Heart left ventricle (tissue), 16 donors: ENCODE measurements at regions not wholly inside any gene's neighbourhood (a gene's known extent, or its start where the extent isn't known, plus 50 kb on each side); places are given as distances from the start of the nearest gene placed in this dataset.

Source experiments
- ATAC-seq, 4 donors: fragments of 200-7000 bp; cut with Tn5 transposase; one replicate each; pipeline ENCODE4 v1.9.1; 2020 to 2022; ENCODE audit warnings: moderate library complexity in 4 of 4, mild to moderate bottlenecking in 3 of 4, moderate number of reproducible peaks in 1 of 4
- DNase-seq, 5 donors: peaks; one replicate each; pipeline ENCODE4 v3.0.0-alpha.2; 2020
- H3K27ac ChIP-seq, 12 donors: fragments of 200-600 bp; sonication (generic) in 4 of 12; one replicate each; pipeline versions ENCODE4 v1.5.0 to v1.8.0; 2016 to 2022; ENCODE audit warnings: mild to moderate bottlenecking in 2 of 12
- H3K27me3 ChIP-seq, 9 donors: fragments of 200-600 bp; sonication (generic) in 2 of 9; one replicate each; pipeline versions ENCODE4 v1.5.1 to v1.8.0; 2016 to 2022; ENCODE audit warnings: mild to moderate bottlenecking in 3 of 9
- H3K36me3 ChIP-seq, 9 donors: fragments of 200-600 bp; sonication (generic) in 2 of 9; one replicate each; pipeline versions ENCODE4 v1.5.0 to v1.8.0; 2018 to 2022; ENCODE audit warnings: mild to moderate bottlenecking in 2 of 9
- H3K4me1 ChIP-seq, 12 donors: fragments of 200-600 bp; sonication (generic) in 4 of 12; one replicate each; pipeline versions ENCODE4 v1.5.0 to v1.8.0; 2016 to 2022; ENCODE audit warnings: mild to moderate bottlenecking in 3 of 12
- H3K4me3 ChIP-seq, 12 donors: fragments of 200-600 bp; sonication (generic) in 4 of 12; one replicate each; pipeline versions ENCODE4 v1.5.0 to v1.8.0; 2017 to 2022; ENCODE audit warnings: mild to moderate bottlenecking in 9 of 12, moderate library complexity in 4 of 12
- H3K9me3 ChIP-seq, 12 donors: fragments of 200-600 bp; sonication (generic) in 4 of 12; one replicate each; pipeline versions ENCODE4 v1.5.0 to v1.8.0; 2016 to 2022; ENCODE audit warnings: mild to moderate bottlenecking in 1 of 12
- CTCF ChIP-seq, 12 donors: fragments of 200-600 bp; sonication (generic) in 4 of 12; IDR thresholded peaks; one replicate each; pipeline versions ENCODE4 v1.5.0 to v1.8.0; 2018 to 2022; ENCODE audit warnings: antibody characterized with exemption in 12 of 12, mild to moderate bottlenecking in 5 of 12
- POLR2A ChIP-seq, 2 donors: fragments of 450-650 bp; IDR thresholded peaks; one replicate each; pipeline ENCODE4 v1.6.1; 2017; ENCODE audit warnings: antibody characterized with exemption in 2 of 2, mild to moderate bottlenecking in 2 of 2, moderate library complexity in 2 of 2
- WGBS, 4 donors: extraction: QIAGEN DNeasy Blood & Tissue Kit in 2 of 4; methylation state at CpG; one replicate each; pipeline versions ENCODE4 v1.1.5 to v1.1.7; 2013 to 2018; 5-methylcytosine and 5-hydroxymethylcytosine counted together
- intact Hi-C, 10 donors: fragments of 100-400 bp; cut with DNase I; formaldehyde crosslinking; loops; one replicate each; pipeline versions ENCODE4 v1.11.1 to v1.14.2; 2022
- donor health status: ischemic (EF 13 %, LVEDD 7.1; RV severe dilation, severe dysfunction).
- donor health status: healthy with polysubstance abuse.
- donor health status: DM: no; HTN: yes; CAD: no.
- donor health status: DM: no; HTN: no; CAD: no.
- donor health status: ischemic (EF 25% LVEDD 6.9; RV normal size, moderate dysfunction).
- donor health status: ischemic (EF 25% LVEDD 5.7; RV mildly dilated, moderate dysfunction).
- donor health status: healthy.
- donor health status: DM: yes; HTN: yes; CAD: no.
- donor health status: ischemic (EF 35%, LVEDD 5.7; RV mildly dilated, moderate dysfunction).
- donor health status: nonischemic (EF 11% LVEDD 7.7; RV severe dilation, severe dysfunction).
- donor health status: DM: yes; HTN: yes; CAD: no.
- donor health status: PGD.
- donor health status: ischemic (EF 29% LVEDD 5.4; RV normal size, mild dysfunction).
- donor health status: nonischemic (EF 23%, LVEDD 6.1; RV moderate dilation, normal function).

GRCh38 chr5:41650131-41650530 is 139.7 kb upstream of the PLCXD3 start:
- H3K27ac ChIP-seq, result peak overlapping the region in 1 of 12 donors; percentile 19
- DNase-seq (peak in 1 of 5 donors; percentile 32), ATAC-seq (peak in 2 of 4 donors; percentile 37 to 74)
- H3K9me3 ChIP-seq, result peaks cover 0 to 8% (median 2%) of the 10 kb centered on the region in 12 donors
- TF ChIP-seq POLR2A (IDR thresholded peaks at IDR 0.05) (no peak), CTCF (IDR thresholded peaks at IDR 0.05) (no peak)
- WGBS, 4 donors, result 80 to 89% (median 85%) methylated on average over 6 of the region's 6 CpGs
- peaks cover 0 to 7% (median 0%) of the 10 kb centered on the region in 12 donors for H3K4me1 ChIP-seq
- no peak overlapping the region for H3K4me3 ChIP-seq
- no peaks in the 10 kb centered on the region for H3K36me3 ChIP-seq
- no peaks in the 10 kb centered on the region for H3K27me3 ChIP-seq
- intact Hi-C loops, result no loop called here

DNA sequence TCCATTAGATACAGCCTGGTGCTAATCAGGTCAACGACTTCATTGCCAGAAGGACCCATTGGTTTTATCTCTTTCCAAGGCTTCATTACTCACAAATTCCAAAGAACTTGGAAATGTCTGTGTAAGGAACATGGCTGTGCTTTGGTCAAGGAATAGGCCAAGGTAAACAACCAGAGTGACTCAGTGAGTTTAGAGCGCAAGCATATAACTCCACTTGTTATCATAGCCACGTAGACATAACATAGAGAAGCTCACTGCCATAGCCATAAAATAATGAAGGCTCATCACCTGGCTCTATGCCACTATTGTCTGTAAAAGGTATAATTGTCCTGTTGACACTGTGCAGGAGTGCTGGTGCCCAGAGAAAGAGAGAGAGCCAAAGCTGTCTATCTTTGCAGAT is 139.3 kb upstream of the PLCXD3 start:
- ATAC-seq, result peak in 3 of 4 donors; percentile 41 to 84 (median 67)
- intact Hi-C loops, result loop anchor here in 6 of 10 donors (10.0 kb wide), 3 partner anchors 375 to 745 kb away; partner anchors contain the start of gene C7 (in 4 of the 6)
- peak overlapping the region in 1 of 12 donors; percentile 19 for H3K27ac ChIP-seq

DNA sequence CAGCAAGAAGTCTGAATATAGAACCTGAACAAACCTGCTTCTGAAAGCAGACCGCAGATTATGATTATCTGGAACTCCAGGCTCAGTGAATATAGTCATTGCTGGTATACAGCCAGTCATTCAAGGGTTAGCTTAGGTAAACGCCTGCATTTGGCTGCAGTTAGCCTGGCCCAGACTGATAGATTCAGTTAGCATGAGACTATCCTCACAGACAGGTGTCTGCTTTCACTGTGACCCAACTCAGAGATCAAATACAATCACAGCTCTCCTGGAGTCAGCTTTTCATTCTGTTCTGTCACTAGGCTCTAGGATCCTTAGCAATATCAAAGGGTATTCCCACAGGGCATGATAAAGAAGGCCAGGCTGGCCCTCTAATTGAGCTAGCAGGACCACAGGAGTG is 138.6 kb upstream of the PLCXD3 start:
- Histone ChIP-seq H3K36me3 (no peaks in the 10 kb centered on the region), H3K27ac (no peak overlapping the region), H3K4me3 (no peak overlapping the region), H3K27me3 (no peaks in the 10 kb centered on the region), H3K4me1 (peaks cover 0 to 7% (median 0%) of the 10 kb centered on the region in 12 donors), H3K9me3 (no peaks in the 10 kb centered on the region)
- TF ChIP-seq CTCF (IDR thresholded peaks at IDR 0.05) (no peak), POLR2A (IDR thresholded peaks at IDR 0.05) (no peak)
- ATAC-seq, result peak in 3 of 4 donors; percentile 53 to 61 (median 54)
- 19 to 28% (median 25%) methylated on average over 2 of the region's 2 CpGs for WGBS, 4 donors
- intact Hi-C loops, result loop anchor here in 6 of 10 donors (10.0 kb wide), 3 partner anchors 374 to 744 kb away; partner anchors contain the start of gene C7 (in 4 of the 6)
- DNase-seq, result no peak

More for the DNA sequence above, 139.3 kb upstream of the PLCXD3 start:
- Histone ChIP-seq H3K27me3 (no peaks in the 10 kb centered on the region), H3K4me1 (peaks cover 0 to 7% (median 0%) of the 10 kb centered on the region in 12 donors), H3K36me3 (no peaks in the 10 kb centered on the region), H3K9me3 (peaks cover 0 to 4% (median under 1%) of the 10 kb centered on the region in 12 donors), H3K4me3 (no peak overlapping the region)
- no peak for TF ChIP-seq CTCF (IDR thresholded peaks at IDR 0.05)
- TF ChIP-seq POLR2A (IDR thresholded peaks at IDR 0.05), result no peak
- WGBS, 4 donors, result 53 to 70% (median 64%) methylated on average over 3 of the region's 3 CpGs
- no peak for DNase-seq

DNA sequence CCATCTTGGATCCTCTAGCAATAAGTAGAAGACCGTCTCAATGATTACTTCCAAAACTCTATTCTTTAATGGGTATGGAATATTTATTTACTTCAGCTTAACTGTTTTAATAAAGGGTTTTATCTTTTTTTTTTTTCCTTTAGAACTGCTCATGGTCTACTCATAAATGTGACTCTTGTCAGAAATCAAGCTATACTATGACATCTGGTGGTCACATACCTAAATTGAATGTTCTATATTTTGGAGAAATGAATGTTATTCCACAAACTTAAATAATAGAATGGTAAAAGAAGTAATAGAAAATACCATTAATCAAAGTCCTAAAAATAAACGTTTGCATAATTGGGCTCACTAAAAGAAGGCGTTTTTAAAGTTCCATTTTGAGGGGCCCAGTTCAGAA is 131.2 kb upstream of the PLCXD3 start:
- TF ChIP-seq CTCF (IDR thresholded peaks at IDR 0.05) (peak in 8 of 12 donors; percentile 9 to 43 (median 26)), POLR2A (IDR thresholded peaks at IDR 0.05) (no peak)
- DNase-seq (no peak), ATAC-seq (no peak)
- no peaks in the 10 kb centered on the region for H3K4me1 ChIP-seq
- 53 to 67% (median 58%) methylated on average over 3 of the region's 3 CpGs for whole genome bisulfite sequencing, 4 donors
- intact Hi-C loops, result loop anchor here in 6 of 10 donors (10.0 kb wide), 3 partner anchors 367 to 737 kb away; partner anchors contain the start of gene C7 (in 4 of the 6)
- H3K27me3 ChIP-seq, result no peaks in the 10 kb centered on the region
- H3K4me3 ChIP-seq, result no peak overlapping the region
- no peaks in the 10 kb centered on the region for H3K9me3 ChIP-seq
- H3K27ac ChIP-seq, result no peak overlapping the region
- no peaks in the 10 kb centered on the region for H3K36me3 ChIP-seq
